Testis (tissue), 2 donors: ENCODE measurements at regions not wholly inside any gene's neighbourhood (a gene's known extent, or its start where the extent isn't known, plus 50 kb on each side); places are given as distances from the start of the nearest gene placed in this dataset.

ENCODE experiments used
- POLR2A ChIP-seq: fragments of 450-650 bp; IDR thresholded peaks from one replicate; pipeline ENCODE4 v1.6.1; 2017; ENCODE audit warnings: antibody characterized with exemption, mild to moderate bottlenecking, moderate library complexity
- TF ChIP-seq, protein P1 (sequence below), 3 experiments: fragments of 450-650 bp in 2 of 3; fragments of 200-600 bp in 1 of 3; sonication (generic) in 1 of 3; IDR thresholded peaks; one replicate each; pipeline ENCODE4 v1.5.1; 2016 to 2019; ENCODE audit warnings: antibody characterized with exemption in 3 of 3, mild to moderate bottlenecking in 2 of 3, moderate library complexity in 1 of 3

DNA sequence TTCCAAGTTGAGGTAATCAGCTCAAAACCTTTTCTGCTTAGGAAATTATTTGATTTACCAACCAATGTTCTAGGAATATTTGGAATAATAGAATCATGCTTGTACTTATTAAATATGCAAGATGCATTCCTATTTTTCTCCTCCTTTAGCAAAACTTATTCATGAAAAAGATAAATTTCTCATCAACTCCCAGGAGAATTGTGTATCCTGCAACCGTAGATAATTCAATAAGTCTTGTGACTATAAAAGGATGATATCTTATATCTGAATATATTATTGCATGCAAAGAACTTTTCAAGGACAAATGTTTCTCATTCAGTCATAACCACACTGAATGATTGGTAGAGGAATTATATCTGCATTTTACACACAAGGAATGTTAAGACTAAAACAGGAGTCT lies 84.9 kb upstream of the CCNG1 start:
- TF ChIP-seq, protein P1, sequence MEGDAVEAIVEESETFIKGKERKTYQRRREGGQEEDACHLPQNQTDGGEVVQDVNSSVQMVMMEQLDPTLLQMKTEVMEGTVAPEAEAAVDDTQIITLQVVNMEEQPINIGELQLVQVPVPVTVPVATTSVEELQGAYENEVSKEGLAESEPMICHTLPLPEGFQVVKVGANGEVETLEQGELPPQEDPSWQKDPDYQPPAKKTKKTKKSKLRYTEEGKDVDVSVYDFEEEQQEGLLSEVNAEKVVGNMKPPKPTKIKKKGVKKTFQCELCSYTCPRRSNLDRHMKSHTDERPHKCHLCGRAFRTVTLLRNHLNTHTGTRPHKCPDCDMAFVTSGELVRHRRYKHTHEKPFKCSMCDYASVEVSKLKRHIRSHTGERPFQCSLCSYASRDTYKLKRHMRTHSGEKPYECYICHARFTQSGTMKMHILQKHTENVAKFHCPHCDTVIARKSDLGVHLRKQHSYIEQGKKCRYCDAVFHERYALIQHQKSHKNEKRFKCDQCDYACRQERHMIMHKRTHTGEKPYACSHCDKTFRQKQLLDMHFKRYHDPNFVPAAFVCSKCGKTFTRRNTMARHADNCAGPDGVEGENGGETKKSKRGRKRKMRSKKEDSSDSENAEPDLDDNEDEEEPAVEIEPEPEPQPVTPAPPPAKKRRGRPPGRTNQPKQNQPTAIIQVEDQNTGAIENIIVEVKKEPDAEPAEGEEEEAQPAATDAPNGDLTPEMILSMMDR (IDR thresholded peaks at IDR 0.05): no peak
- no peak for TF ChIP-seq POLR2A
